Central memory CD8-positive, alpha-beta T cell (primary cell): ENCODE measurements at regions not wholly inside any gene's neighbourhood (a gene's known extent, or its start where the extent isn't known, plus 50 kb on each side); places are given as distances from the start of the nearest gene placed in this dataset.

ENCODE experiments used
- ATAC-seq: fragments of 150-1000 bp; cut with Tn5 transposase; replicated peaks from 2 replicates; pipeline ENCODE4 v1.10.0; 2022; ENCODE audit warnings: mild to moderate bottlenecking, moderate FRiP score, moderate number of reproducible peaks; ENCODE audit not compliant: poor library complexity, severe bottlenecking; ENCODE audit errors: extremely low read depth
- DNase-seq, 2 donors: peaks; one replicate each; pipeline ENCODE4 v3.0.0; 2021; ENCODE audit warnings: low spot score in 2 of 2
- H3K27ac Mint-ChIP-seq: one replicate; pipeline ENCODE4 v1.8.0; 2022; ENCODE audit warnings: low read depth, mild to moderate bottlenecking, moderate library complexity, mixed read lengths
- H3K27me3 Mint-ChIP-seq: one replicate; pipeline ENCODE4 v1.8.0; 2022; ENCODE audit warnings: mixed read lengths
- H3K36me3 Mint-ChIP-seq: one replicate; pipeline ENCODE4 v1.8.0; 2022; ENCODE audit warnings: mild to moderate bottlenecking, moderate library complexity, mixed read lengths; ENCODE audit not compliant: insufficient read depth
- H3K4me1 Mint-ChIP-seq: one replicate; pipeline ENCODE4 v1.8.0; 2022; ENCODE audit warnings: mixed read lengths
- H3K4me3 Mint-ChIP-seq: one replicate; pipeline ENCODE4 v1.8.0; 2022; ENCODE audit warnings: mild to moderate bottlenecking, moderate library complexity, mixed read lengths
- H3K9me3 Mint-ChIP-seq: one replicate; pipeline ENCODE4 v1.8.0; 2022; ENCODE audit warnings: mixed read lengths

GRCh38 chr4:155494037-155494718, 117.4 kb upstream of the MAP9 start:
- H3K36me3 Mint-ChIP-seq: no peaks in the 10 kb centered on the region
- no peaks in the 10 kb centered on the region for H3K9me3 Mint-ChIP-seq
- no peak overlapping the region for H3K4me3 Mint-ChIP-seq
- DNase-seq (no peak), ATAC-seq (no peak)
- no peaks in the 10 kb centered on the region for H3K27me3 Mint-ChIP-seq
- no peaks in the 10 kb centered on the region for H3K4me1 Mint-ChIP-seq
- H3K27ac Mint-ChIP-seq: no peak overlapping the region

DNA sequence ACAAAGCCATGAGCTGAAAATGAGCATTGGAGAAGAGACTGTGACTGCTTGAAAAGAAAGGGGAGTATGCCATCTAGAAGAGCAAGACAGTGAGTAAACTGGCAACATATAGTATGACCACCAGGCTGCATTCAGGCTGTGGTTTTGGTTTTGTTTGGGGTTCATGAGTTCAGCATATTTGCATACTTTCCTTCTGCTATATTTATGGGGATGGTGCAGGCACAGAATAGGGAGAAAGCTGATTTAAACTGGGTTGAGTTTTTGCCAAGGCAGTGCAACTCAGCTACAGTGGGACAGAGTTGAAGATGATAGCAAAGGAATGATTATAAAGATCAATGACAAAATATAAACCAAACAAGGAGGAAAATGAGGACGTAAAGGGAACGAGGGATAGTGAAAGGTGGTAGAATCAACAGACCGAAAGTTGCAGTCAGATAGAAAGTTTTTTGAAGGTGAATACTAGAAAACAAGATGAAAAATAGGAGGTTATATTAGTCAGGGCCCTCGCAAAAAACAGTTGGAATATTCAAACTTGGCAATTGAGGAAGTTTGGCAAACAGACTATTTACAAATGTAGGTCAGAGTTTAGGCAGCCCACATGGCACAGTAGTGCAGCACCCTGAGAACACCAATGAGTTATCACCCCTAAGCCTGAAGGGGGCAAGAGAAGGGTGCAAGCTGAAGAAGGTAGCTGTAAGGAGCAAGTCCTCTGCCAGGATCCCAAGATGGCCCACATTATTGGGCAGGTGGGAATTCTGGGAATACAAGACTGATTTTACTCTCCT, 114.8 kb upstream of the MAP9 start:
- Mint-ChIP-seq H3K4me3 (no peak overlapping the region), H3K4me1 (no peaks in the 10 kb centered on the region), H3K9me3 (no peaks in the 10 kb centered on the region), H3K27ac (no peak overlapping the region), H3K36me3 (no peaks in the 10 kb centered on the region), H3K27me3 (no peaks in the 10 kb centered on the region)
- ATAC-seq: no peak
- DNase-seq: no peak

DNA sequence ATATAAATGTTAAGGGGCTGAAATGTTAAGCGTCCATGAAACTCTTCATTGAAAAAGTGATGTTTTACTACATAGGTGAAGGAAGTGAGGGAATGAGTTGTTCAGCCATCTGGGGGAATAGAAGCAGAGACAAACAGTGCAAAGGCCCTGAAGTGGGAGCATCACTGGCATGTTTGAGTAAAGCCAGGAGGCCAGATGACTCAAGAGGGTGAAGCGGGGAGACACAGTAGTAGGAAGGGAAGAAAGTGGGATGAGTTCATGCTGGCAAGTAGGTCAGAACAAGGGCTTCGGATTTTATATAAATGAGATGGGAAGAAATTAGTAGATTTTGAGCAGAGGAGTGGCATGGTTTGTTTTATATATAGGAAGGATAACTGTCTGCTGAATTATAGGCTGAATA, 112.5 kb upstream of the MAP9 start:
- Mint-ChIP-seq H3K4me1 (no peaks in the 10 kb centered on the region), H3K36me3 (no peaks in the 10 kb centered on the region), H3K4me3 (no peak overlapping the region), H3K9me3 (no peaks in the 10 kb centered on the region), H3K27me3 (no peaks in the 10 kb centered on the region), H3K27ac (no peak overlapping the region)
- no peak for ATAC-seq
- DNase-seq: no peak

GRCh38 chr4:155488691-155489090, 111.9 kb upstream of the MAP9 start:
- Mint-ChIP-seq H3K4me3 (no peak overlapping the region), H3K9me3 (no peaks in the 10 kb centered on the region), H3K4me1 (no peaks in the 10 kb centered on the region), H3K27ac (no peak overlapping the region), H3K27me3 (no peaks in the 10 kb centered on the region), H3K36me3 (no peaks in the 10 kb centered on the region)
- ATAC-seq: no peak
- DNase-seq: no peak

DNA sequence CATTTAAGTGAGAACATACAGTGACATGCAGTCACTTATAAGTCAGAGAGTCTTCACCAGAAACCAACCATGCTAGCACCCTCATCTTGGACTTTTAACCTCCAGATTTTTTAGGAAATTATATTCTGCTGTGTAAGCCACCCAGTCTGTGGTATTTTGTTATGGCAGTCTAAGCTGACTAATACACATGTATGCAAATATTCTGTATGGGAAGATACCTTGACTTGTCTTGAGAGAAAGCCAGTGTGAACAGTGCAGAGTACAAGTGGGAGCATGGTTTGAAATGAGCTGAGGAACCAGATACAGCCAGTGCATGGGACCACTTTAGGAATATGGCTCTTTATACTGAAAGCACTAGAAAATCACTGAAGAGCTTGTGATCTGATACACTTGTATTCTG, 110.4 kb upstream of the MAP9 start:
- Mint-ChIP-seq H3K27ac (no peak overlapping the region), H3K4me3 (no peak overlapping the region), H3K36me3 (no peaks in the 10 kb centered on the region), H3K4me1 (no peaks in the 10 kb centered on the region), H3K9me3 (no peaks in the 10 kb centered on the region), H3K27me3 (no peaks in the 10 kb centered on the region)
- ATAC-seq (no peak), DNase-seq (no peak)

- Mint-ChIP-seq H3K27me3 (no peaks in the 10 kb centered on the region), H3K4me3 (no peak overlapping the region), H3K36me3 (no peaks in the 10 kb centered on the region), H3K27ac (no peak overlapping the region), H3K4me1 (no peaks in the 10 kb centered on the region), H3K9me3 (no peaks in the 10 kb centered on the region)
- no peak for DNase-seq
- ATAC-seq: no peak
These were observed 104.4 kb upstream of the MAP9 start for GRCh38 chr4:155481150-155481549.

DNA sequence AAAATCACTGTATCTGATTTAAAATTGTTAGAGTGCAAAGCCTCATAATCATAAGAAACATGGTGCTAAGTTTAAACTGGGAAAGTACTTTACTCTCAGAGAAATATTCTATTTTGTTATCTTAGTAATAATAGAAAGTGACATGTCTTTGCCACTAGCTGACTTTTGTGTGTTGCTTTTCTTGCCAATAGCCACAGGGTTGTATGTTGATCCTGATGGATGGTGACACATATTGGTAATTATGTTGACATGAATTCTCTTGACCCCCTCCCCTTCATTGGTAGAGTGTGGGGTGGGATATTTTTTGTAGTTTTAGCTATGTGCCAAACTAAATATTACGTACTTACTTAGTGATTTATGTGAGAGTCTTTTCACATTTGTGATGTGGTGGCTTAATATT, 103.1 kb upstream of the MAP9 start:
- ATAC-seq (no peak), DNase-seq (no peak)
- Mint-ChIP-seq H3K27ac (no peak overlapping the region), H3K9me3 (no peaks in the 10 kb centered on the region), H3K36me3 (no peaks in the 10 kb centered on the region), H3K4me1 (no peaks in the 10 kb centered on the region), H3K4me3 (no peak overlapping the region), H3K27me3 (no peaks in the 10 kb centered on the region)

DNA sequence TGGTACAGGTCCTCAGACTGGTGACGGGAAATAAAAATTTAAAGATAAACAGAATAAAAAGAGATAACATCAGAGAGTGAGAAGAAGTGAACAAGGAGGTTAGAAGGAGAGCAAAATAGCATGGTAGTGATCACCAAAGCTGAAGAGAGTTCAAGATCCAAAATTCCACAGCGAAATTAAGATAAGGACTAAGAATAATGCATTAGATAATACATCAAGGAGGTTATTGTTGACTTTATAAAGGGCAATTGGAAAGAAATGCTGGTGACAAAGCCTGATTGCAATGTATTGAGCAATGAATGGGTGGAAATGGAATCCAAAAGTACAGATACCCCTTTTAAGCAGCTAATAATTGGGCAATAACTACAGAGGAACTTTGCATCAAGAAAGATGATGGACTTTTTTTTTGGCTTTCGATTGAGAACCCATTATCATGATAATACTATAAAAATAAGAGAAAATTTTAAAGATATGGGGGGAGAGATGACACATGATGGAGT, 101.6 kb upstream of the MAP9 start:
- H3K27ac Mint-ChIP-seq: no peak overlapping the region
- no peak overlapping the region for H3K4me3 Mint-ChIP-seq
- no peaks in the 10 kb centered on the region for H3K27me3 Mint-ChIP-seq
- H3K4me1 Mint-ChIP-seq: no peaks in the 10 kb centered on the region
- no peaks in the 10 kb centered on the region for H3K36me3 Mint-ChIP-seq
- ATAC-seq (no peak), DNase-seq (no peak)
- no peaks in the 10 kb centered on the region for H3K9me3 Mint-ChIP-seq

DNA sequence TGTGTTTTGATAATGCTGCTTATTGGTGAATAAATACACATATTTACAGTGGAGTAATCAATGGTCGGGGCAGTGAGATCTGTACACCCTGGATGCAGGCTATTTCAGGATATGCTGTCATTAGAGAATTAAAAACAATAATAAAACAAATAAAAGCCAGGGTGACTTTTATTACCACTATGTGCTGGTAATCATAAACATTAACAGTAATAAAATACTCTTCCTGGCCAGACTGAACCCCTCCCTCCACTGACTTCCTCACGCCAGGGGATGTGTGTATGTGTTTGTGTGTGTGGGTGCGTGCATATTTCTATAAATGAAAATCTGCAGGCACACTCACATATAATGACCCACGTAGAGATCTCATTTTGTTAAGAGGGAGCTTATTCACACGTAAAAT, 98.0 kb upstream of the MAP9 start:
- Mint-ChIP-seq H3K27me3 (no peaks in the 10 kb centered on the region), H3K27ac (no peak overlapping the region), H3K9me3 (no peaks in the 10 kb centered on the region), H3K36me3 (no peaks in the 10 kb centered on the region), H3K4me1 (no peaks in the 10 kb centered on the region), H3K4me3 (no peak overlapping the region)
- DNase-seq (no peak), ATAC-seq (no peak)

DNA sequence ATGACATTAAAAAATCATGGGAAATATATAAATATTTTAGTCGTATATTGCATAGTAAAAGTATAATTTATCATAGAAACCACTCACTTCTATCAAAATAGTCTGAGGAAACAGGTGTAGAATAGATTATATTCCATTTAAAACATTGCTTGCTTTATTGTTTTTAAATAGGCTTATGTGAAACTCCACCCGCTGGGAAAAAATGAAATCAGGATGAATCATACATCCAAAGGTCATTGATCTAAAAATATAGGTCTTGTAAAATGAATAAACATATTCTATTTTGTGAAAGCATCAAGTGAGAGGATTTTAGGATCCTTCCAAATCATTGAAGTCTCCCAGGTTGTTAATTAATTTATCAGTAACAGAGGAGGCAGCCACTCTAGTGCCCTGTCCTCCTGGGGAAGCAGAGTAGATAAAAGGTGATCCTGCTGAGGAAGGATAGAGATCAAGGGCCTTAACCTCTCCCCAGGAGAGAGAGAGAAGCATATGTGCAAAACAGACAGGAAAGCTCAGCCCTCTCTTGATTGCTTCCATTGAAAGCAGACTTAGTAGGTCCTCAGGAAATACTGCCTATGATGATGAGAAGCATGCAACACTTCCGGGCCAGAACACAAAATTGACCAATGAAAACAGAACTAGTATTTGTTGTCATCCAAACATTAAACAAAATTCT, 96.8 kb upstream of the MAP9 start:
- H3K27me3 Mint-ChIP-seq: no peaks in the 10 kb centered on the region
- H3K36me3 Mint-ChIP-seq: no peaks in the 10 kb centered on the region
- H3K27ac Mint-ChIP-seq: no peak overlapping the region
- ATAC-seq (no peak), DNase-seq (no peak)
- H3K9me3 Mint-ChIP-seq: no peaks in the 10 kb centered on the region
- no peak overlapping the region for H3K4me3 Mint-ChIP-seq
- H3K4me1 Mint-ChIP-seq: no peaks in the 10 kb centered on the region

- Mint-ChIP-seq H3K4me1 (no peaks in the 10 kb centered on the region), H3K4me3 (no peak overlapping the region), H3K27ac (no peak overlapping the region), H3K36me3 (no peaks in the 10 kb centered on the region), H3K27me3 (no peaks in the 10 kb centered on the region), H3K9me3 (no peaks in the 10 kb centered on the region)
- DNase-seq: no peak
- ATAC-seq: no peak
These were observed 91.5 kb upstream of the MAP9 start for GRCh38 chr4:155468282-155468681.

DNA sequence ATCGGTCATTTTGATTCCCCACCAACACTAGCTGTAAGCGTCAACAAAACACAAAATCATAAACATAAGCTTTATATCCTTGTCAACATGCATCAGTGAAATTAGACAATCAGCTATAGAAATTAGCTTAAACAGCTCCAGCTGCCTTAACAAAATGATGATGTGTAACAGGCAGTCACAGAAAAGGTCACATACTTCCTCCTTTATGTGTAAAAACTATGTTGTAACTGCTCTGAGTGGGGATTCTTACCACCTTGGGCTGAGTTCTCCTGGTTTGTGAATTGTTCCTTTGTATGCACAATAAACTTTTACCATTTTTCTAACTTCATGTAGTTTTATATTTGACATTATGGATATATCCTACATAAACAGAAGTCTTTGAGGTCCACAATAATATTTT, 73.9 kb upstream of the MAP9 start:
- ATAC-seq (no peak), DNase-seq (no peak)
- H3K27ac Mint-ChIP-seq: no peak overlapping the region
- no peaks in the 10 kb centered on the region for H3K36me3 Mint-ChIP-seq
- no peak overlapping the region for H3K4me3 Mint-ChIP-seq
- no peaks in the 10 kb centered on the region for H3K27me3 Mint-ChIP-seq
- no peaks in the 10 kb centered on the region for H3K4me1 Mint-ChIP-seq
- no peaks in the 10 kb centered on the region for H3K9me3 Mint-ChIP-seq

DNA sequence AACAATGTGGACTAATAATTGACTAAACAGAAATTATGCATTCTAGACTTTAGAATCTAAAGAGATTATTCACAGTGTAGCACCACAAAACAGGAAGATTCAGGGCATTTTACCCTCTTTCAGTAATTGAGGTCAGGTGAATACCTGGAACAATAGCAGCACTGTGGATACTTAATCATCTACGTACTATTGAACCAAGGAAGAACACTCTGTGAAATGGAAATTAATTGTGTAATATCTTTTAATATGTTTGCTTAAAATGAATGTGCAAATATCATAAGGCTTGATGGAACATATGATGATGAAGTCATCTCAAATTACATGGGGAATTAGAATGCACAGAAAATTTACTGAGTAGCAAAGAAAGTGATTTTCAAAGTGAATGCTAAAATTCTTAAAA, 68.5 kb upstream of the MAP9 start:
- no peak overlapping the region for H3K4me3 Mint-ChIP-seq
- no peak overlapping the region for H3K27ac Mint-ChIP-seq
- H3K36me3 Mint-ChIP-seq: no peaks in the 10 kb centered on the region
- H3K4me1 Mint-ChIP-seq: no peaks in the 10 kb centered on the region
- H3K27me3 Mint-ChIP-seq: peaks cover 24% of the 10 kb centered on the region
- ATAC-seq: no peak
- DNase-seq: no peak
- H3K9me3 Mint-ChIP-seq: no peaks in the 10 kb centered on the region
